Mesothelial cell of epicardium (in vitro differentiated cells): ENCODE measurements at regions not wholly inside any gene's neighbourhood (a gene's known extent, or its start where the extent isn't known, plus 50 kb on each side); places are given as distances from the start of the nearest gene placed in this dataset.

Experiments used
- DNase-seq, 2 experiments: peaks; one replicate each; pipeline ENCODE4 v3.0.0; 2021; ENCODE audit warnings: low spot score in 2 of 2; ENCODE audit not compliant: unreplicated experiment in 2 of 2
- H3K27ac Mint-ChIP-seq: 2 replicates; pipeline ENCODE4 v1.8.0; 2021; ENCODE audit warnings: mixed read lengths
- H3K27me3 Mint-ChIP-seq: 2 replicates; pipeline ENCODE4 v1.8.0; 2021; ENCODE audit warnings: low read depth, mixed read lengths
- H3K36me3 Mint-ChIP-seq: 2 replicates; pipeline ENCODE4 v1.8.0; 2021; ENCODE audit warnings: mixed read lengths
- H3K4me1 Mint-ChIP-seq: 2 replicates; pipeline ENCODE4 v1.8.0; 2021; ENCODE audit warnings: mixed read lengths
- H3K4me3 Mint-ChIP-seq: 2 replicates; pipeline ENCODE4 v1.8.0; 2021; ENCODE audit warnings: mild to moderate bottlenecking, moderate library complexity, mixed read lengths
- H3K9me3 Mint-ChIP-seq: 2 replicates; pipeline ENCODE4 v1.8.0; 2021; ENCODE audit warnings: mixed read lengths
- TF ChIP-seq, protein P1 (sequence below): fragments of 200-600 bp; sonication (generic); IDR thresholded peaks from one replicate; pipeline ENCODE4 v1.5.0; 2021; ENCODE audit warnings: antibody characterized with exemption; ENCODE audit not compliant: unreplicated experiment

GRCh38 chr2:153165021-153165420 is 313.5 kb downstream of the RPRM start:
- Mint-ChIP-seq H3K27ac (no peak overlapping the region), H3K36me3 (no peaks in the 10 kb centered on the region), H3K9me3 (no peaks in the 10 kb centered on the region), H3K4me1 (peaks cover 22% of the 10 kb centered on the region), H3K4me3 (no peak overlapping the region), H3K27me3 (peaks cover 6% of the 10 kb centered on the region)
- no peak for DNase-seq
- TF ChIP-seq, protein P1, sequence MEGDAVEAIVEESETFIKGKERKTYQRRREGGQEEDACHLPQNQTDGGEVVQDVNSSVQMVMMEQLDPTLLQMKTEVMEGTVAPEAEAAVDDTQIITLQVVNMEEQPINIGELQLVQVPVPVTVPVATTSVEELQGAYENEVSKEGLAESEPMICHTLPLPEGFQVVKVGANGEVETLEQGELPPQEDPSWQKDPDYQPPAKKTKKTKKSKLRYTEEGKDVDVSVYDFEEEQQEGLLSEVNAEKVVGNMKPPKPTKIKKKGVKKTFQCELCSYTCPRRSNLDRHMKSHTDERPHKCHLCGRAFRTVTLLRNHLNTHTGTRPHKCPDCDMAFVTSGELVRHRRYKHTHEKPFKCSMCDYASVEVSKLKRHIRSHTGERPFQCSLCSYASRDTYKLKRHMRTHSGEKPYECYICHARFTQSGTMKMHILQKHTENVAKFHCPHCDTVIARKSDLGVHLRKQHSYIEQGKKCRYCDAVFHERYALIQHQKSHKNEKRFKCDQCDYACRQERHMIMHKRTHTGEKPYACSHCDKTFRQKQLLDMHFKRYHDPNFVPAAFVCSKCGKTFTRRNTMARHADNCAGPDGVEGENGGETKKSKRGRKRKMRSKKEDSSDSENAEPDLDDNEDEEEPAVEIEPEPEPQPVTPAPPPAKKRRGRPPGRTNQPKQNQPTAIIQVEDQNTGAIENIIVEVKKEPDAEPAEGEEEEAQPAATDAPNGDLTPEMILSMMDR, result no peak

GRCh38 chr2:153163055-153163454 is 315.5 kb downstream of the RPRM start:
- Mint-ChIP-seq H3K27ac (no peak overlapping the region), H3K4me1 (peaks cover 16% of the 10 kb centered on the region), H3K4me3 (no peak overlapping the region), H3K9me3 (no peaks in the 10 kb centered on the region), H3K36me3 (no peaks in the 10 kb centered on the region), H3K27me3 (peaks cover 12% of the 10 kb centered on the region)
- TF ChIP-seq, protein P1, result peak; percentile 66
- DNase-seq, result no peak

DNA sequence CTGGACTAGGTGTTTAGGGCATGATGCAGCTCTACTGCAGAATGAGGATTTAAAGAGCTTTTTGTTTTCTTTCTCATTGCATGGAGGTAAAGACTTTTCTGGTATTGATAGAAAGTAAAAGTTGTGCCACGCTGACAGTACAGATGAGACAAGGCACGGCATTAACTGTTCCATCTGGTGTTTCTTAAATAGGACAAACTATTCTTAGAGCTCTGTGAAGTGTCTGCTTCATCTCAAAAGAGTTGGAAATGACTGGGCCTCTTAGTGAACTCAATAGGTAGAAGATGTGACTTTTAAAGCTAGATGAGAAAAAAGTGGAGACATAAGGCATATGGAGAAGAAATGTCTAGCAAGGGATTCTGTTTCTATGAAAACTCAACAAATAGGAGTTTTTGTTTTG is 321.8 kb downstream of the RPRM start:
- DNase-seq, result no peak

DNA sequence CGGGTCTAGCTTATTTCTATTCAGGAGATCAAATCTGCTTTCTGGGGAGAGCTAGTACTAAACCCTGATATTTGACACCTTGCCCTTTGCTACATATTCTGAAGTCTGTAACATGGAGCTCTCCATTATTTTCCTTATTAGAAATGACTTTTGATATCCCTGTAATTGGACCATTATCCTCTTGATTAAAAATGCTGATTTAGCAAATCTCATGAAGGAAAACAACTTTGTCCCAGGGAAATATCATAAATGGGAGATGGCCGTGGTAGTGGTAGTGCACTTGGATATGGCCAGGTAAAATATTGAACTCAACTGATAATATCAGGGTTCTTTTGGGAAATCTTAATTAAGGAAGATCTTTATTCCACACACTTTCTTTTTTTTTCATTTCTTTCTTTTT is 326.5 kb downstream of the RPRM start:
- peaks cover 21% of the 10 kb centered on the region for H3K27me3 Mint-ChIP-seq
- TF ChIP-seq, protein P1, result no peak
- H3K4me3 Mint-ChIP-seq, result no peak overlapping the region
- peaks cover 27% of the 10 kb centered on the region for H3K9me3 Mint-ChIP-seq
- no peak overlapping the region for H3K27ac Mint-ChIP-seq
- H3K36me3 Mint-ChIP-seq, result no peaks in the 10 kb centered on the region
- no peaks in the 10 kb centered on the region for H3K4me1 Mint-ChIP-seq
- DNase-seq, result no peak

More for the DNA sequence above, 321.8 kb downstream of the RPRM start:
- H3K36me3 Mint-ChIP-seq, result no peaks in the 10 kb centered on the region
- H3K9me3 Mint-ChIP-seq, result peaks cover 27% of the 10 kb centered on the region
- no peaks in the 10 kb centered on the region for H3K4me1 Mint-ChIP-seq
- peaks cover 25% of the 10 kb centered on the region for H3K27me3 Mint-ChIP-seq
- H3K27ac Mint-ChIP-seq, result no peak overlapping the region
- no peak overlapping the region for H3K4me3 Mint-ChIP-seq
- TF ChIP-seq, protein P1, result no peak

DNA sequence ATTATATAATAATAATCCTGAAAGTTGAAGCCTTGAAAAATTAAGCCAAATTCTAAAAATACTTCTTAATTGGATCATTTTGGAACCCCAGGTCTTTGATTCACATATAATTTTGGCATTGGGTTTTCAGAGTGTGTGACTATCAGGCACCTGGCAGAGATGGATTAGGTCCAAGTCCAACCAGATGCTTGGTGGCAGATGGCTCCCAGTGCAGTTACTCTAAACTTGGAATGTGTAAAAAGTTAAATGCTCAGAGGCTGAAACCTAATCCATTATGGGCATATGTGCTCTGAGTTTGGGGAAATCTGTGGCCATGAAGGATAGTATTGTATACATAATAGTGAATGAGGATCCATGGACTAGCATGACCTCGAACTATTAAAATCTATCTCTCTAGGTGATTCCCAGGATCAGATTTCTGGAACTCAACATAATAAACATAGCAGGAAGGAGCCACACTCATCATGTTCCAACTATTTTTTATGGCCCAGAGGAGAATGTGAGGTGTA is 333.0 kb downstream of the RPRM start:
- no peaks in the 10 kb centered on the region for H3K36me3 Mint-ChIP-seq
- no peak overlapping the region for H3K27ac Mint-ChIP-seq
- no peaks in the 10 kb centered on the region for H3K9me3 Mint-ChIP-seq
- no peak overlapping the region for H3K4me3 Mint-ChIP-seq
- no peak for DNase-seq
- H3K27me3 Mint-ChIP-seq, result peaks cover 8% of the 10 kb centered on the region
- TF ChIP-seq, protein P1, result no peak
- peaks cover 6% of the 10 kb centered on the region for H3K4me1 Mint-ChIP-seq

GRCh38 chr2:153143540-153143939 is 335.0 kb downstream of the RPRM start:
- no peak for DNase-seq
- H3K4me3 Mint-ChIP-seq, result no peak overlapping the region
- H3K27me3 Mint-ChIP-seq, result peaks cover 12% of the 10 kb centered on the region
- H3K27ac Mint-ChIP-seq, result no peak overlapping the region
- H3K4me1 Mint-ChIP-seq, result peaks cover 6% of the 10 kb centered on the region
- no peaks in the 10 kb centered on the region for H3K9me3 Mint-ChIP-seq
- TF ChIP-seq, protein P1, result no peak
- H3K36me3 Mint-ChIP-seq, result no peaks in the 10 kb centered on the region
